Omental fat pad (tissue), 3 donors: ENCODE measurements at regions not wholly inside any gene's neighbourhood (a gene's known extent, or its start where the extent isn't known, plus 50 kb on each side); places are given as distances from the start of the nearest gene placed in this dataset.

ENCODE experiments used
- ATAC-seq: fragments of 150-250 bp; one replicate; pipeline ENCODE4 v1.9.1; 2016; ENCODE audit warnings: mild to moderate bottlenecking, moderate library complexity; ENCODE audit not compliant: low FRiP score
- DNase-seq: peaks from one replicate; pipeline ENCODE4 v3.0.0-alpha.2; 2019; ENCODE audit warnings: low spot score
- CTCF ChIP-seq, 3 donors: fragments of 450-650 bp; IDR thresholded peaks; one replicate each; pipeline ENCODE4 v1.5.1; 2016 to 2017; ENCODE audit warnings: antibody characterized with exemption in 3 of 3, mild to moderate bottlenecking in 3 of 3, moderate library complexity in 2 of 3

DNA sequence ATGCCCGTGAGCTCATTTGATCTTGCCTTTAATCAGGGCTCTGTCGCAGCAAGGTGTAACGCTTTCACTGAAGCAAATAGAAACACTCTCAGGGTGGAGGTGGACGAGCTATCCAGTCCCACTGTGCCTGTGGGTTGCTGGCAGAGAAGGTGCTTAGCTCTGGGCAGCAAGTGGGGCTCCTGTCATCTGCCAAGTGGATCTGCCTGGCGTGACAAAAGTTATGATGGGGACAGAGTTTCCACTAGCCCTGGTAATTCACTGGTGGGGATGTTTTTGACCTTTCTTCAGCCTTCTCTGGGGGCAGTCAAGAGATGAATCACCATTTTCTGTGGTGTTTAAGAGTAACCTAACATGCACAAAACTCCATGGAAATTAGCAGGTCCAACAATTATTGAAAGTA is 71.3 kb upstream of the EDEM3 start:
- no peak for DNase-seq
- TF ChIP-seq CTCF (IDR thresholded peaks at IDR 0.05): no peak
- ATAC-seq: no peak

DNA sequence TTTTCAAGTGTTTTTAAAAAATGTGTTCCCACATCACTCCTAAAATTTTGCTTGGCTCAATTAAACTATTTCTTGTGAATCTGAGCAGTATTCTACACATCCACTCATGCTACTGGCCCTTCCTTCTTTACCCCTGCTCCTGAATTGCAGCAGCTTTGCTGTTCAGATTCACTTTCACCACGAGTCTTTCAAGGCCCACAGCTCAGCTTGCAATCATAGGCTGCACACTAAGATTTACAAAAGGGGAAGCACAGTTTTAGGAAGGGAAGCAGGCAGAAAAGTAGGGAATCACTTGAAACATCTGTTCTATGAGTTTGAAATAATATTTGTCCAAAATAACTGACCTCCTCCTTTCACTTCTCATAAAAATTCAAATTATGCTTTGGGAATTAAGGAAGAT is 70.9 kb upstream of the EDEM3 start:
- ATAC-seq: no peak
- DNase-seq: no peak
- TF ChIP-seq CTCF (IDR thresholded peaks at IDR 0.05): no peak

- TF ChIP-seq CTCF (IDR thresholded peaks at IDR 0.05): no peak
- ATAC-seq (no peak), DNase-seq (no peak)
These were observed 70.1 kb upstream of the EDEM3 start for GRCh38 chr1:184824691-184825323.

GRCh38 chr1:184823080-184823479 is 68.4 kb upstream of the EDEM3 start:
- TF ChIP-seq CTCF (IDR thresholded peaks at IDR 0.05): no peak
- ATAC-seq (no peak), DNase-seq (no peak)

DNA sequence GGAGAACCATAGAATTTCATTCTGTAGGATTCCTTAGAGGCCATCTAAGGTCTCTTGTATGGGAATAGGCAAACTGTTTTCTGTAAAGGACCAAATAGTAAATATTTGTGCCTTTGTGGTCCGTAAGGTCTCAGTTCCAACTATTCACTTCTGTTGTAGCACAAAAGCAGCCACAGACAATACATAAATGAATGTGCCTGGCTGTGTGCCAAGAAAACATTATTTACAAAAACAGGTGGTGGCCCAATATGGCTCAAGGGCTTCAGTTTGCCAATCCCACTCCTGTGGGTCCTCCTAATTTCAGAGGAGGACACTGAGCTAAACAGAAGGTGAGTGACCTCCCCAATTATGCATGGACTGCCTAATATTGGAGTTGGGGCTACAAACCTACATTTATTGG is 67.6 kb upstream of the EDEM3 start:
- ATAC-seq (no peak), DNase-seq (no peak)
- no peak for TF ChIP-seq CTCF (IDR thresholded peaks at IDR 0.05)

- ATAC-seq (no peak), DNase-seq (no peak)
- no peak for TF ChIP-seq CTCF (IDR thresholded peaks at IDR 0.05)
These were observed 67.0 kb upstream of the EDEM3 start for GRCh38 chr1:184821658-184822057.

DNA sequence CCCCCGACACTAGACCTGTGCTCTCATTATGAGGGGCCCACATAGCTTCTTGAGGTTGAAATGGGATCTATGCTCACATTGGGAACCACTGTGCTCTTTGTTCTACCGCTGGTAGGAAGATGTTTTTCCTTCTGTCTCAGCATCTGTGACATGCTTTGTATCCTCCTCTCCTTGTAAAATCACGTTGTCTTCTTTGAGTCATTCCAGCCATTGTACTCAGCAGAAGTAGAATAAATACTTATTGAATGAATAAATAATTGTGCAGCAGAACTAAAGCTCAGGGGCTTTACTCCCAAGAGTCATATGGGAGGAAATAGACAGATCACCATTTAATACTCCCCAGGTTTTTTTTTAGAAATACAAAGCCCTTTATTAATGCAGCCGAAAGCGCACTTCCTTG is 66.3 kb upstream of the EDEM3 start:
- ATAC-seq (no peak), DNase-seq (no peak)

More for the DNA sequence above, 66.3 kb upstream of the EDEM3 start:
- TF ChIP-seq CTCF (IDR thresholded peaks at IDR 0.05): no peak
